ENCODE measurements at regions not wholly inside any gene's neighbourhood (a gene's known extent, or its start where the extent isn't known, plus 50 kb on each side); places are given as distances from the start of the nearest gene placed in this dataset.

- no peak for TF ChIP-seq CTCF (IDR thresholded peaks at IDR 0.05)
- no peak for TF ChIP-seq POLR2A (IDR thresholded peaks at IDR 0.05)
Measured at GRCh38 chr12:85697003-85697402, 139.2 kb downstream of the RASSF9 start.

Data from Peyer's patch (tissue), 4 donors.